ENCODE measurements at regions not wholly inside any gene's neighbourhood (a gene's known extent, or its start where the extent isn't known, plus 50 kb on each side); places are given as distances from the start of the nearest gene placed in this dataset.

- no peak for DNase-seq (ENCODE audit: low read depth)
- in situ Hi-C loops (cut with HindIII; ENCODE audit: low pct_unique_long_range_greater_than_20kb, low sequenced_read_pairs), result no loop called here
Measured at GRCh38 chr12:104865080-104865479, 93.0 kb downstream of the SLC41A2 start.

GRCh38 chr12:104864668-104865067 is 93.4 kb downstream of the SLC41A2 start:
- no peak for DNase-seq (ENCODE audit: low read depth)
- in situ Hi-C loops (cut with HindIII; ENCODE audit: low pct_unique_long_range_greater_than_20kb, low sequenced_read_pairs), result no loop called here

- no peak for DNase-seq (ENCODE audit: low read depth)
- in situ Hi-C loops (cut with HindIII; ENCODE audit: low pct_unique_long_range_greater_than_20kb, low sequenced_read_pairs), result no loop called here
Measured at GRCh38 chr12:104863296-104863948, 94.7 kb downstream of the SLC41A2 start.

- DNase-seq (ENCODE audit: low read depth), result peak; percentile 31
- in situ Hi-C loops (cut with HindIII; ENCODE audit: low pct_unique_long_range_greater_than_20kb, low sequenced_read_pairs), result no loop called here
Measured at GRCh38 chr12:104858611-104859543, 99.2 kb downstream of the SLC41A2 start.

- in situ Hi-C loops (cut with HindIII; ENCODE audit: low pct_unique_long_range_greater_than_20kb, low sequenced_read_pairs), result no loop called here
- no peak for DNase-seq (ENCODE audit: low read depth)
Measured at GRCh38 chr12:104856531-104856930, 101.6 kb downstream of the SLC41A2 start.

GRCh38 chr12:104855599-104855998 is 102.5 kb downstream of the SLC41A2 start:
- in situ Hi-C loops (cut with HindIII; ENCODE audit: low pct_unique_long_range_greater_than_20kb, low sequenced_read_pairs), result no loop called here
- no peak for DNase-seq (ENCODE audit: low read depth)

GRCh38 chr12:104852896-104853295 is 105.2 kb downstream of the SLC41A2 start:
- in situ Hi-C loops (cut with HindIII; ENCODE audit: low pct_unique_long_range_greater_than_20kb, low sequenced_read_pairs), result no loop called here

GRCh38 chr12:104852102-104852501 is 106.0 kb downstream of the SLC41A2 start:
- DNase-seq (ENCODE audit: low read depth), result no peak
- in situ Hi-C loops (cut with HindIII; ENCODE audit: low pct_unique_long_range_greater_than_20kb, low sequenced_read_pairs), result no loop called here

More at GRCh38 chr12:104852896-104853295, 105.2 kb downstream of the SLC41A2 start:
- DNase-seq (ENCODE audit: low read depth), result no peak

- DNase-seq (ENCODE audit: low read depth), result no peak
- in situ Hi-C loops (cut with HindIII; ENCODE audit: low pct_unique_long_range_greater_than_20kb, low sequenced_read_pairs), result no loop called here
Measured at GRCh38 chr12:104850781-104851180, 107.3 kb downstream of the SLC41A2 start.

- DNase-seq (ENCODE audit: low read depth), result no peak
- in situ Hi-C loops (cut with HindIII; ENCODE audit: low pct_unique_long_range_greater_than_20kb, low sequenced_read_pairs), result no loop called here
Measured at GRCh38 chr12:104846056-104846767, 111.9 kb downstream of the SLC41A2 start.

- no peak for DNase-seq (ENCODE audit: low read depth)
- in situ Hi-C loops (cut with HindIII; ENCODE audit: low pct_unique_long_range_greater_than_20kb, low sequenced_read_pairs), result no loop called here
Measured at GRCh38 chr12:104844123-104844522, 114.0 kb downstream of the SLC41A2 start.

GRCh38 chr12:104840262-104840661 is 117.8 kb downstream of the SLC41A2 start:
- no peak for DNase-seq (ENCODE audit: low read depth)
- in situ Hi-C loops (cut with HindIII; ENCODE audit: low pct_unique_long_range_greater_than_20kb, low sequenced_read_pairs), result no loop called here

- in situ Hi-C loops (cut with HindIII; ENCODE audit: low pct_unique_long_range_greater_than_20kb, low sequenced_read_pairs), result no loop called here
- no peak for DNase-seq (ENCODE audit: low read depth)
Measured at GRCh38 chr12:104835317-104835716, 122.8 kb downstream of the SLC41A2 start.

- no peak for DNase-seq (ENCODE audit: low read depth)
- in situ Hi-C loops (cut with HindIII; ENCODE audit: low pct_unique_long_range_greater_than_20kb, low sequenced_read_pairs), result no loop called here
Measured at GRCh38 chr12:104834607-104835006, 123.5 kb downstream of the SLC41A2 start.

- in situ Hi-C loops (cut with HindIII; ENCODE audit: low pct_unique_long_range_greater_than_20kb, low sequenced_read_pairs), result no loop called here
- DNase-seq (ENCODE audit: low read depth), result no peak
Measured at GRCh38 chr12:104833756-104834155, 124.3 kb downstream of the SLC41A2 start.

GRCh38 chr12:104828015-104828414 is 130.1 kb downstream of the SLC41A2 start:
- in situ Hi-C loops (cut with HindIII; ENCODE audit: low pct_unique_long_range_greater_than_20kb, low sequenced_read_pairs), result no loop called here
- DNase-seq (ENCODE audit: low read depth), result no peak

GRCh38 chr12:104827587-104827986 is 130.5 kb downstream of the SLC41A2 start:
- in situ Hi-C loops (cut with HindIII; ENCODE audit: low pct_unique_long_range_greater_than_20kb, low sequenced_read_pairs), result no loop called here
- DNase-seq (ENCODE audit: low read depth), result no peak

GRCh38 chr12:104825408-104825807 is 132.7 kb downstream of the SLC41A2 start:
- in situ Hi-C loops (cut with HindIII; ENCODE audit: low pct_unique_long_range_greater_than_20kb, low sequenced_read_pairs), result no loop called here
- no peak for DNase-seq (ENCODE audit: low read depth)

GRCh38 chr12:104823985-104824461 is 134.1 kb downstream of the SLC41A2 start:
- no peak for DNase-seq (ENCODE audit: low read depth)
- in situ Hi-C loops (cut with HindIII; ENCODE audit: low pct_unique_long_range_greater_than_20kb, low sequenced_read_pairs), result no loop called here
